Activated naive CD8-positive, alpha-beta T cell treated with anti-CD3 and anti-CD28 coated beads, Interleukin-2, amount 10 ng/mL, durations not matched to agents 7 days and 5 days (primary cell): ENCODE measurements at regions not wholly inside any gene's neighbourhood (a gene's known extent, or its start where the extent isn't known, plus 50 kb on each side); places are given as distances from the start of the nearest gene placed in this dataset.

ENCODE experiments used
- ATAC-seq: fragments of 150-1000 bp; cut with Tn5 transposase; one replicate; pipeline ENCODE4 v1.10.0; 2021; ENCODE audit warnings: low read depth, moderate library complexity
- POLR2A ChIA-PET: fragments of 350-600 bp; sonication (Branson Sonifier 250); formaldehyde crosslinking; loops from one replicate; lab custom pipeline; 2021; ENCODE audit warnings: antibody characterized with exemption; lab: Charles Lee
- DNase-seq: peaks from one replicate; pipeline ENCODE4 v3.0.0; 2021
- H3K27ac Mint-ChIP-seq: one replicate; pipeline ENCODE4 v1.8.0; 2022; ENCODE audit warnings: mild to moderate bottlenecking, mixed read lengths
- H3K27me3 Mint-ChIP-seq: one replicate; pipeline ENCODE4 v1.8.0; 2022; ENCODE audit warnings: mild to moderate bottlenecking, moderate library complexity, mixed read lengths
- H3K36me3 Mint-ChIP-seq: one replicate; pipeline ENCODE4 v1.8.0; 2021; ENCODE audit warnings: mild to moderate bottlenecking, mixed read lengths
- H3K4me1 Mint-ChIP-seq: one replicate; pipeline ENCODE4 v1.8.0; 2021; ENCODE audit warnings: mixed read lengths
- H3K4me3 Mint-ChIP-seq: one replicate; pipeline ENCODE4 v1.8.0; 2022; ENCODE audit warnings: mild to moderate bottlenecking, moderate library complexity, mixed read lengths
- H3K9me3 Mint-ChIP-seq: one replicate; pipeline ENCODE4 v1.8.0; 2021; ENCODE audit warnings: mixed read lengths

DNA sequence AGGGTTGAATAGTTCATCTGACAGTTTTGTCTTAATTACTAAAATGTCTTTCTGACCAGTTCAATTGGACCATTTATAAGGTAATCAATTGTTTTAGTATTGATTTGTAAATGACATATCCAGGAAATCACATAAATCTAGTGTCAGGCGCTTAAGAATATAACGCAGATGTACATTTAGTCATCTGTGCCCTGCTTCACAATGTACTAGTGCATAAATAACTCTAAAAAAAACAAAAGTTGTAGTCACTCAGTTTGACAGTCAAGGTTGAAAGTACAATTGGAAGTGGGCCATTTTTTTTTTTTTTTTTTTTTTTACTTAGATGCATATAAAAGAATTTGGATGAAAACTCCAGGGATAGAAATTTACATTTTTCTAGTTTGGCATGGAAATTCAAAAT lies 490.4 kb downstream of the PTPRC start:
- H3K4me1 Mint-ChIP-seq, result no peaks in the 10 kb centered on the region

DNA sequence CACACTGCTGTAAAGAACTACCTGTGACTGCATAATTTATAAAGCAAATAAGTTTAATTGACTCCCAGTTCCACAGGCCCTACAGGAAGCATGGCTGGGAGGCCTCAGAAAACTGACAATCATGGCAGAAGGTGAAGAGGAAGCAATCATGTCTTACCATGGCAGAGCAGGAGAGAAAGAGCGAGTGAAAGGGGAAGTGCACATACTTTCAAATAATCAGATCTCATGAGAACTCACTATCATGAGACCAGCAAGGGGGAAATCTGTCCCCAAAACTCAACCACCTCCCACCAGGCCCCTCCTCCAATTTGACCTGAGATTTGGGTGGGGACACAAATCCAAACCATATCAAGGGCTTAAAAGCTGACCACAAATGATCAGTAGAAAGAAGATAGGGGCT lies 493.2 kb downstream of the PTPRC start:
- POLR2A ChIA-PET, result no interaction called here
- peaks cover 1% of the 10 kb centered on the region for H3K9me3 Mint-ChIP-seq
- H3K4me1 Mint-ChIP-seq, result no peaks in the 10 kb centered on the region
- ATAC-seq (no peak), DNase-seq (no peak)
- H3K36me3 Mint-ChIP-seq, result no peaks in the 10 kb centered on the region
- H3K27me3 Mint-ChIP-seq, result peaks cover 9% of the 10 kb centered on the region
- H3K4me3 Mint-ChIP-seq, result no peak overlapping the region
- no peak overlapping the region for H3K27ac Mint-ChIP-seq

More for the DNA sequence above, 490.4 kb downstream of the PTPRC start:
- POLR2A ChIA-PET, result no interaction called here
- ATAC-seq, result no peak
- peaks cover 1% of the 10 kb centered on the region for H3K36me3 Mint-ChIP-seq
- DNase-seq, result no peak
- peaks cover 1% of the 10 kb centered on the region for H3K9me3 Mint-ChIP-seq
- no peak overlapping the region for H3K27ac Mint-ChIP-seq
- H3K4me3 Mint-ChIP-seq, result no peak overlapping the region
- H3K27me3 Mint-ChIP-seq, result peaks cover 7% of the 10 kb centered on the region

DNA sequence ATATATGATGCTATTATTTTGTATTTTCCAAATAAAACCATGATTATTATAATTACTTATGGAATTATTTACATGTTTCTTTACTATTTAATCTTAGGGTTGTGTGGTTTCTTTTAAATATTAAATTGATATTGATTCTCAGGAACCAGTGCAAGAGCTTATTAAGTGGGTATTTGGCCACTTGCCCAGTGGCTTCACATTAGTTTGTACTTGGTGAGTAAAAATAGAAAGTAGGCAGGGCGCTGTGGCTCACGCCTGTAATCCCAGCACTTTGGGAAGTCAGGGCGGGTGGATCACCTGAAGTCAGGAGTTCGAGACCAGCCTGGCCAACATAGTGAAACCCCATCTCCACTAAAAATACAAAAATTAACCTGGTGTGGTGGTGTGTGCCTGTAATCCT lies 497.1 kb downstream of the PTPRC start:
- no peak overlapping the region for H3K4me3 Mint-ChIP-seq
- no peak for DNase-seq
- peaks cover 3% of the 10 kb centered on the region for H3K4me1 Mint-ChIP-seq
- H3K27me3 Mint-ChIP-seq, result peaks cover 2% of the 10 kb centered on the region
- H3K36me3 Mint-ChIP-seq, result no peaks in the 10 kb centered on the region
- no peak overlapping the region for H3K27ac Mint-ChIP-seq
- no peak for ATAC-seq
- POLR2A ChIA-PET, result no interaction called here
- H3K9me3 Mint-ChIP-seq, result peaks cover 1% of the 10 kb centered on the region

DNA sequence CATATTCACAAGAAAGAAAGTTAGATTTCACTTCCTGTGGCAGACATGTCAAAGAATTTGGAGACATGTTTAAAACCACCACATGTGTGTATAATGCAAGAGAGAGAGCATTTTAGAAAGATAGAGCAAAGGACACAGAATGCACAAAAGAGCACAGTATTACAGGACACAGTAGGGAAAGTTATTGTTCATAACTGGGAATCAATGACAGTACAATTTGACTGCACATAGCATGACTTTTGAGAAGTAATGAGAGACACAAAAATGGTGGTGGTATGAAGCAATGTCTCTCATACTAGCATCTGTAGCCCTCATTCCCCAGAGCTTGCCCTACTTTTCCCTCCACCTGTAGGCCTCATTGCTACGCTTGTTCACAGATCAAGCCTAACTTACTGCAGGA lies 499.2 kb downstream of the PTPRC start:
- H3K9me3 Mint-ChIP-seq, result no peaks in the 10 kb centered on the region
- no peak for ATAC-seq
- peaks cover 2% of the 10 kb centered on the region for H3K36me3 Mint-ChIP-seq
- POLR2A ChIA-PET, result no interaction called here
- no peak for DNase-seq
- peak overlapping the region; percentile 14 for H3K27ac Mint-ChIP-seq
- H3K4me1 Mint-ChIP-seq, result peaks cover 3% of the 10 kb centered on the region
- no peak overlapping the region for H3K4me3 Mint-ChIP-seq
- peaks cover 4% of the 10 kb centered on the region for H3K27me3 Mint-ChIP-seq

DNA sequence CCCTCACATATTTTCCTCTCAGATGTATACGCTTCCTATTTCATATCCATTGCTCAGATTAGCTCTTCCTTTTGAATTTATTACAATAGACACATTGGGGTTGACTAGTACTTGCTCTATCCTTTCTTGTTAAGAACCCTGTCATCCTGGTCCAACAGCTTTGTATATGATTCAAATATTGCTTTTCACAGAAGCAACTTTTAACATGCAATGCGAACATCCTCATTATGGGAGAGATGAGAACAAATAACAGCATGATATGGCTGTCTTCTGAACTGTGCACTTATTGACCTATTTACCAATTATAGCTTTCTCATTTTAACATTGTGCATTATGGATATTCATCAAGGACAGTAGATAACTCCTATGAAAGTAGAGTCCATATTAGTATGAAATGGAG lies 510.8 kb downstream of the PTPRC start:
- no peak for DNase-seq
- Mint-ChIP-seq H3K36me3 (no peaks in the 10 kb centered on the region), H3K9me3 (no peaks in the 10 kb centered on the region)

DNA sequence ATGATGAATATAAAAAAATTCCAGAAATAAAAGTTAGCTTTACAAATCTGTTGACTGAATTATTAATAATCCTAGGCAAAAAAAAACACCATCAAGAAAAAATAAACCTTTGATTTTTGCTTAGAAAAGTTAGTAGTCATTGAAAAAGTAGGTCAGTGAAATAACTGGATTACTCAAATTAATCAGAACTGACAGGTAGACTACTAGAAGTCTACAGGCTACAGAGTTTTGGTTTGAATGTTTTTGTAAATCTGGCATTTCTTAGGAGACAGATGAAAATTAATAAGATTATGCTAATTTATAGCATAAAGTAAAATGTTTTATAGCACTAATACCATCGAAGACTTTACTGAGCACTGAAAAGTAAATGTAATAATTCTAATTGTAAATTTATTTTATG lies 511.9 kb downstream of the PTPRC start:
- ATAC-seq, result no peak
- POLR2A ChIA-PET, result no interaction called here
- H3K9me3 Mint-ChIP-seq, result no peaks in the 10 kb centered on the region
- no peak overlapping the region for H3K27ac Mint-ChIP-seq
- no peaks in the 10 kb centered on the region for H3K4me1 Mint-ChIP-seq
- DNase-seq, result no peak
- peaks cover 31% of the 10 kb centered on the region for H3K27me3 Mint-ChIP-seq
- H3K36me3 Mint-ChIP-seq, result no peaks in the 10 kb centered on the region
- no peak overlapping the region for H3K4me3 Mint-ChIP-seq

More for the DNA sequence above, 510.8 kb downstream of the PTPRC start:
- peaks cover 31% of the 10 kb centered on the region for H3K27me3 Mint-ChIP-seq
- no peak overlapping the region for H3K27ac Mint-ChIP-seq
- no peak overlapping the region for H3K4me3 Mint-ChIP-seq
- POLR2A ChIA-PET, result no interaction called here
- H3K4me1 Mint-ChIP-seq, result no peaks in the 10 kb centered on the region
- ATAC-seq, result no peak

DNA sequence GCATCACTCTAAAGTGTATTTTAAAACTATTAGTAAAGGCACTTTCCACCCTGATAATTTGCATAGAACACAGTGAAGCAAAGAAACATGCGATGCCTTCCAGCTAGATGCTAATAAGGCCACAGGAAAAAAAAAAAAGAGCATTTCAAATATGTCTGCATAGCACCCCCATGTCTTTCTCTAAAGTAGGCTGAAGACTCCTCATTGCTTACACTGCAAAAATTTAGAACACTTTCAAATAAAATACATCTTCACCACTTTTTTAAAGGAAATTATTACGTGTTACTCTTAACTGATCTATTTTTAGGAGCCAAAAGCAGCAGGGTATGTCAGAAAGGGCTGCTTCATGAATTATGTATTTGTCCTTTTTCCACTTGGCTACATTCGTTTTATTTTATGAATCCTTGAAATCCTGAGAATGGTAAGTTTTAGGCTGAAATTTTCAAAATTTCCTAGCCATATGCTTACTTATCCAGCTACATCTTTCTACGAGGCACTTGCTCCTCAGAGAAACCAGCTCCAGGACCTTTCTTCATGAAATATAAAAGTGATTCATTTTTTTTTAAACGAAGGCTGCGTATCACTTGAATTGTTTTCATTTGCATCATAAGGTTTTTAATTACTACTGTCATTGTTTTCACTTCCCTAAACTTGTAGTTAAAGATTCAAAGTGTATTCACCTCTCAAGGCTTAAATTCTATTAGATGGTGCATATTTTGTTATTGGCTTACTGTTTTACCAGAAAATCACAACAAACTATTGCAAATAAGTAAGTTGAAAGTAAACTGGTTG lies 513.0 kb downstream of the PTPRC start:
- DNase-seq (no peak), ATAC-seq (no peak)
- peaks cover 25% of the 10 kb centered on the region for H3K27me3 Mint-ChIP-seq
- no peak overlapping the region for H3K27ac Mint-ChIP-seq
- no peak overlapping the region for H3K4me3 Mint-ChIP-seq
- no peaks in the 10 kb centered on the region for H3K36me3 Mint-ChIP-seq
- no peaks in the 10 kb centered on the region for H3K4me1 Mint-ChIP-seq
- no peaks in the 10 kb centered on the region for H3K9me3 Mint-ChIP-seq
- POLR2A ChIA-PET, result no interaction called here

DNA sequence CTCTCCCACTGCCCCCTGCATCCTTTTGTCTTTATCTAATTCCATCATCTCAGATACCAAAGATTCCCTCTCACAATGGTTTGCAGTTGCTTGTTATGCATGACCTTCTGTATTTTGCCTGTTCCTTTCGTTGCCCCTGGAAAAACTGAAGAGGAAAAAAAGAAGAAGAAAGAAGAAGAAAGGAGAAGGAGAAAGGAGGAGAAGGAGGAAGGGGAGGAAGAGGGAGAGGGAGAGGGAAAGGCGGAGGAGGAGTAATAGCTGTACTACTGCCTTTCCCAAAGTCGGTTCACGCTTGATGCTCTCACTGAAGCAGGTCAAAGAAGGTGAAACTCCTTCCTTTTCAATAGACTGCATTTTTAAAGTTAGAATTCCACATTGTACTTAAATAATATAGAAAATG lies 513.8 kb downstream of the PTPRC start:
- Mint-ChIP-seq H3K4me1 (no peaks in the 10 kb centered on the region), H3K4me3 (no peak overlapping the region), H3K36me3 (no peaks in the 10 kb centered on the region), H3K27ac (no peak overlapping the region), H3K27me3 (peaks cover 25% of the 10 kb centered on the region), H3K9me3 (no peaks in the 10 kb centered on the region)
- no peak for DNase-seq
- ATAC-seq, result no peak
- POLR2A ChIA-PET, result no interaction called here

DNA sequence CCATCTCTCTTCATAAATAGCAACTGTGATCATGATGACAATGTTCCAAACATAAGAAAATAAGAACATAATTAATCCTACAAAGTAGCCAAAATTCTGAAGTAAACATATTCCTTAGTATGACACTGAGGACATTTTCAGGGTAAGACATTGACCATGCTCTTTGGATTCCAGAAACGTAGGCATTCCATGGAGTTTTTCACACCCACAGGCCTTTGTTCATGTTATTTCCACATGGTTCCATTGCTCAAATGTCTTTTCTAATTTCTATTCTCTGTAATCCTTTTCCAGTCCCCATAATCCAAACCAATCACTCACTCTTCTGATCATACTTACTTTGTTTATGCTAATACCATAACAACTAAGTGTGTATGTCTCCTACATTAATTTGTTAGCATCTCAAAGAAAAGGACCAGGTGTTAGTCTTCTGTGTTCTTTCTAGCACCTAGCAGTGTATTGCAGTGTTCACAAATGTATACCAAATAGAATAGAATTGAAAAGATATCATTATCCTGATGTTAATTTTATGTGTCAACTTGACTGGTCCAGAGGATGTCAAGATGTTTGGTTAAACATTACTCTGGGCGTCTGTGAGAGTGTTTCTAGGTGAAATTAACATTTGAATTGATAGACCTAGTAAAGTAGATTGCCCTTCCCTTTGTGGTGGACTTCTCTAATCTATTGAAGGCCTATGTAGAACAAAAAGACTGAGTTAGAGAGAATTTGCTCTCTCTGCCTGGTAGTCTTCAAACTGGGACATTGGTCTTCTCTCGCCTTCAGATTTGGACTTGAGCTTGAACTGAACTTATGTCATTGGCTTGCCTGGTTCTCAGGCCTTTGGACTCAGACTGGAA lies 516.6 kb downstream of the PTPRC start:
- DNase-seq (no peak), ATAC-seq (no peak)
- peaks cover under 1% of the 10 kb centered on the region for H3K4me1 Mint-ChIP-seq
- no peak overlapping the region for H3K4me3 Mint-ChIP-seq
- no peak overlapping the region for H3K27ac Mint-ChIP-seq
- H3K27me3 Mint-ChIP-seq, result peaks cover 12% of the 10 kb centered on the region
- POLR2A ChIA-PET, result no interaction called here
- peaks cover 2% of the 10 kb centered on the region for H3K9me3 Mint-ChIP-seq
- peaks cover under 1% of the 10 kb centered on the region for H3K36me3 Mint-ChIP-seq

DNA sequence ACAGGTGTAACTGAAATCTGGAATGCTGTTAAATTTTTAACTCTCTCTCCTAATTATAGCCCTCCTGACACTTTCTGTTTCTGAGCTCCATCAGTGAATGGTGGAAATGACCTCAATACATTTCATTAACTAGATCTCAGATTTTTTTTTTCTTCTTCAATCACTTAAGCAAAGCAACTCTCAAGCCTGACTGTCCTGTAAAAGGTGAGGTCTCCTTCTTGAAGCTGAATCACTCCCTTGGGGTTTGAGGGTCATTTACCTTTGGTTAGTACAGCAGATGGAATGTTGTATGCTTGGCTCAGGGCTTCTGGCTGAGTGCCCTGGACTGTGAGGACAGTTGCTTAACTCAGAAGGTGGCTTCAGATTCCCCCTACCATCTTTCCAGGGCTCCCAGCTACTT lies 518.7 kb downstream of the PTPRC start:
- Mint-ChIP-seq H3K27me3 (peaks cover 3% of the 10 kb centered on the region), H3K9me3 (peaks cover 6% of the 10 kb centered on the region), H3K27ac (no peak overlapping the region), H3K36me3 (peaks cover 4% of the 10 kb centered on the region), H3K4me3 (no peak overlapping the region), H3K4me1 (peaks cover 14% of the 10 kb centered on the region)
- no peak for DNase-seq
- POLR2A ChIA-PET, result no interaction called here
- ATAC-seq, result no peak

DNA sequence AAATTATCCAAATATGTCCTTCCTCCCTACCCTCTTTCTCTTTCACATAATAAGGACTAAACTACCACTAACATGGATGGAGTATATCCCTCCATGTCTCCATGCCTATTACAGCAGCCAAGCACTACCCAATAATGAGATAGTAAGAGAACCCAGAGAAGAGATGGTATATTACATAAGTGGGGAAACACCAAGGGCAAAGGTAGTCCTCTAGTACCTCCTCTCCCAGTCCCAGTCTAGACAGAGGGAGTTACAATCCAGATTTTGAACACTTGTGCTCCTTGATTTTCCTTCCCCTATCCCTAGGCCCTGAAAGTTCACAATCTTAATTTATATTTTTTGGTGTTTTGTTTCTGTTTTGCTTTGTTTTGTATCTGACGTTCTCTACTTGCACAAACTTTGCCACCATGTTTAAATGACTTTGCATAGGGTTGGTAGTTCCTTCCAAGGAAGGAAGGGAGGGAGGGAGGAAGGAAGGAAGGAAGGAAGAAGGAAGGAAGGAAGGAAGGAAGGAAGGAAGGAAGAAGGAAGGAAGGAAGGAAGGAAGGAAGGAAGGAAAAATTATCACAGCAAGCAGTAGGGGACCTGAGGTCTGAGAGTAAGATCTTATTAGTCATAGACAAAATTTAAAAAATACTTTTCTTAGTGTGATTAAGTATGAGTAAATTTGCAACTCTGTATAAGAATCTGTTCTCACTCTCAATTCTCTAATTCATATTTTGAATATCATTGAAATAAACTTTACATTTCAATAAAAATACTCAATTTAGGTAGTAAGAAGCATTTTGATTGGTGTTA lies 521.9 kb downstream of the PTPRC start:
- no peaks in the 10 kb centered on the region for H3K27me3 Mint-ChIP-seq
- ATAC-seq (no peak), DNase-seq (no peak)
- POLR2A ChIA-PET, result no interaction called here
- no peak overlapping the region for H3K4me3 Mint-ChIP-seq
- H3K9me3 Mint-ChIP-seq, result peaks cover 6% of the 10 kb centered on the region
- peaks cover 33% of the 10 kb centered on the region for H3K4me1 Mint-ChIP-seq
- peaks cover 5% of the 10 kb centered on the region for H3K36me3 Mint-ChIP-seq
- H3K27ac Mint-ChIP-seq, result no peak overlapping the region

DNA sequence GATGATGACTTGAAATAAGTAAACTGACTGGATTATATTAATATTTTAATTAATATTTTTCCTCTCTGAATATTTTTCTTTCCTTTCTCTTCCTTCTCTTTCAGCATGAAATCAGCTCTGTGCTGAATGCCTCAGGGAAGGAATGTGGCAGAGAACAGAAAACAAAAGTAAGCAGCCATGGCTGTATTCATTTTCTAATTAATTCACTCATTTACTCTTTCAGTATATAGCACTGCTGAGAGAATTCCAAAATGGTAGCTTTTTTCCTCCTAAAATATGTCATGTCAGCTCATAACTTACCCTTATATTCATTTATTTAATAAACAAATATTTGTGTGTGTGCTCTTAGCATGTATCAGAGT lies 522.5 kb downstream of the PTPRC start:
- no peaks in the 10 kb centered on the region for H3K27me3 Mint-ChIP-seq
- peaks cover 5% of the 10 kb centered on the region for H3K36me3 Mint-ChIP-seq
- POLR2A ChIA-PET, result no interaction called here
- no peak for DNase-seq
- H3K4me1 Mint-ChIP-seq, result peaks cover 33% of the 10 kb centered on the region
- no peak overlapping the region for H3K4me3 Mint-ChIP-seq
- peaks cover 6% of the 10 kb centered on the region for H3K9me3 Mint-ChIP-seq
- ATAC-seq, result no peak
- H3K27ac Mint-ChIP-seq, result peak overlapping the region; percentile 43

DNA sequence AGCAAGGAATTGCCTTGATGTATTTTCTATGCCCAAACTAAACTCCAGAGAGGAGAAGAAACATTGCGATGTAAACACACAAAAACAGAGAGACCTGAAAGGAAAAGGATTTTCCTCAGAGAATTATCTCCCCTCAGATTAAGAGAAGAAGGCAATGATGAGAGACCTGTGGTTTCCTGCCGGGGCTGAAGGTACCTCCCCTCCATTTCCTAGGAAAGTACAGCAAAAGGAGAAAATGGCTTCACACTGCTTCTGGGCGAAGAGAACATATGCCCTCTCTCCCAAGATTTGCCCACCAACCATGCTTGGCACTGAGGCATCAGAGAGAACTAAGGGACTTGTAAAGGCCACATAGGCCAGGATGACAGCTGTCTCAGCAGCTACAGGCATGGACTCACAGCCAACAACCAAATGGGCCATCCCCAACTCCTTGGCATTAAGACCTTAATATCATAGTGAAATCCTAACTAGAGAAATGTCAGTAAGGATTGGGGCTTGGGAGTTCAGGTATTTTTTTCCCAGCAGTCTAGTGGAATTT lies 523.0 kb downstream of the PTPRC start:
- Mint-ChIP-seq H3K27ac (peak overlapping the region; percentile 43), H3K9me3 (peaks cover 6% of the 10 kb centered on the region), H3K4me3 (no peak overlapping the region), H3K36me3 (peaks cover 5% of the 10 kb centered on the region), H3K27me3 (no peaks in the 10 kb centered on the region), H3K4me1 (peaks cover 33% of the 10 kb centered on the region)
- ATAC-seq (no peak), DNase-seq (no peak)
- POLR2A ChIA-PET, result interaction anchor here (0.9 kb wide), 1 partner anchor 341 kb away, joined by 3 read pairs; no protein-coding TSS in a partner anchor
